Heart left ventricle (tissue), 16 donors: ENCODE measurements at regions not wholly inside any gene's neighbourhood (a gene's known extent, or its start where the extent isn't known, plus 50 kb on each side); places are given as distances from the start of the nearest gene placed in this dataset.

Experiments
- ATAC-seq, 4 donors: fragments of 200-7000 bp; cut with Tn5 transposase; one replicate each; pipeline ENCODE4 v1.9.1; 2020 to 2022; ENCODE audit warnings: moderate library complexity in 4 of 4, mild to moderate bottlenecking in 3 of 4, moderate number of reproducible peaks in 1 of 4
- DNase-seq, 5 donors: peaks; one replicate each; pipeline ENCODE4 v3.0.0-alpha.2; 2020
- H3K27ac ChIP-seq, 12 donors: fragments of 200-600 bp; sonication (generic) in 4 of 12; one replicate each; pipeline versions ENCODE4 v1.5.0 to v1.8.0; 2016 to 2022; ENCODE audit warnings: mild to moderate bottlenecking in 2 of 12
- H3K27me3 ChIP-seq, 9 donors: fragments of 200-600 bp; sonication (generic) in 2 of 9; one replicate each; pipeline versions ENCODE4 v1.5.1 to v1.8.0; 2016 to 2022; ENCODE audit warnings: mild to moderate bottlenecking in 3 of 9
- H3K36me3 ChIP-seq, 9 donors: fragments of 200-600 bp; sonication (generic) in 2 of 9; one replicate each; pipeline versions ENCODE4 v1.5.0 to v1.8.0; 2018 to 2022; ENCODE audit warnings: mild to moderate bottlenecking in 2 of 9
- H3K4me1 ChIP-seq, 12 donors: fragments of 200-600 bp; sonication (generic) in 4 of 12; one replicate each; pipeline versions ENCODE4 v1.5.0 to v1.8.0; 2016 to 2022; ENCODE audit warnings: mild to moderate bottlenecking in 3 of 12
- H3K4me3 ChIP-seq, 12 donors: fragments of 200-600 bp; sonication (generic) in 4 of 12; one replicate each; pipeline versions ENCODE4 v1.5.0 to v1.8.0; 2017 to 2022; ENCODE audit warnings: mild to moderate bottlenecking in 9 of 12, moderate library complexity in 4 of 12
- H3K9me3 ChIP-seq, 12 donors: fragments of 200-600 bp; sonication (generic) in 4 of 12; one replicate each; pipeline versions ENCODE4 v1.5.0 to v1.8.0; 2016 to 2022; ENCODE audit warnings: mild to moderate bottlenecking in 1 of 12
- CTCF ChIP-seq, 12 donors: fragments of 200-600 bp; sonication (generic) in 4 of 12; IDR thresholded peaks; one replicate each; pipeline versions ENCODE4 v1.5.0 to v1.8.0; 2018 to 2022; ENCODE audit warnings: antibody characterized with exemption in 12 of 12, mild to moderate bottlenecking in 5 of 12
- POLR2A ChIP-seq, 2 donors: fragments of 450-650 bp; IDR thresholded peaks; one replicate each; pipeline ENCODE4 v1.6.1; 2017; ENCODE audit warnings: antibody characterized with exemption in 2 of 2, mild to moderate bottlenecking in 2 of 2, moderate library complexity in 2 of 2
- WGBS, 4 donors: extraction: QIAGEN DNeasy Blood & Tissue Kit in 2 of 4; methylation state at CpG; one replicate each; pipeline versions ENCODE4 v1.1.5 to v1.1.7; 2013 to 2018; 5-methylcytosine and 5-hydroxymethylcytosine counted together
- intact Hi-C, 10 donors: fragments of 100-400 bp; cut with DNase I; formaldehyde crosslinking; loops; one replicate each; pipeline versions ENCODE4 v1.11.1 to v1.14.2; 2022
- donor health status: ischemic (EF 13 %, LVEDD 7.1; RV severe dilation, severe dysfunction).
- donor health status: healthy with polysubstance abuse.
- donor health status: DM: no; HTN: yes; CAD: no.
- donor health status: DM: no; HTN: no; CAD: no.
- donor health status: ischemic (EF 25% LVEDD 6.9; RV normal size, moderate dysfunction).
- donor health status: ischemic (EF 25% LVEDD 5.7; RV mildly dilated, moderate dysfunction).
- donor health status: healthy.
- donor health status: DM: yes; HTN: yes; CAD: no.
- donor health status: ischemic (EF 35%, LVEDD 5.7; RV mildly dilated, moderate dysfunction).
- donor health status: nonischemic (EF 11% LVEDD 7.7; RV severe dilation, severe dysfunction).
- donor health status: DM: yes; HTN: yes; CAD: no.
- donor health status: PGD.
- donor health status: ischemic (EF 29% LVEDD 5.4; RV normal size, mild dysfunction).
- donor health status: nonischemic (EF 23%, LVEDD 6.1; RV moderate dilation, normal function).

- peaks cover 0 to 20% (median 9%) of the 10 kb centered on the region in 9 donors for H3K27me3 ChIP-seq
- intact Hi-C loops: no loop called here
Observed at GRCh38 chr4:3850128-3850527, 83.9 kb downstream of the ADRA2C start.

GRCh38 chr4:3851211-3851610, 85.0 kb downstream of the ADRA2C start:
- WGBS, 4 donors: 64 to 73% (median 71%) methylated on average over 6 of the region's 6 CpGs
- Histone ChIP-seq H3K27me3 (peaks cover 0 to 24% (median 10%) of the 10 kb centered on the region in 9 donors), H3K9me3 (peaks cover 0 to 12% (median 0%) of the 10 kb centered on the region in 12 donors), H3K36me3 (no peaks in the 10 kb centered on the region), H3K4me1 (no peaks in the 10 kb centered on the region), H3K27ac (no peak overlapping the region), H3K4me3 (no peak overlapping the region)
- DNase-seq: no peak
- no peak for ATAC-seq
- TF ChIP-seq CTCF (IDR thresholded peaks at IDR 0.05) (no peak), POLR2A (IDR thresholded peaks at IDR 0.05) (no peak)
- intact Hi-C loops: no loop called here

More at GRCh38 chr4:3850128-3850527, 83.9 kb downstream of the ADRA2C start:
- Histone ChIP-seq H3K27ac (no peak overlapping the region), H3K36me3 (no peaks in the 10 kb centered on the region), H3K9me3 (peaks cover 0 to 12% (median 0%) of the 10 kb centered on the region in 12 donors), H3K4me1 (no peaks in the 10 kb centered on the region), H3K4me3 (no peak overlapping the region)
- ATAC-seq: no peak
- 66 to 100% (median 68%) methylated on average over 1 of the region's 1 CpG; no CpG with 5 or more reads in 1 of the 4 donors for WGBS, 4 donors
- no peak for TF ChIP-seq POLR2A (IDR thresholded peaks at IDR 0.05)
- no peak for TF ChIP-seq CTCF (IDR thresholded peaks at IDR 0.05)
- DNase-seq: no peak

GRCh38 chr4:3851881-3852280, 85.7 kb downstream of the ADRA2C start:
- no peaks in the 10 kb centered on the region for H3K36me3 ChIP-seq
- 38 to 56% (median 43%) methylated on average over 10 of the region's 10 CpGs for WGBS, 4 donors
- ATAC-seq (no peak), DNase-seq (no peak)
- H3K27me3 ChIP-seq: peaks cover 0 to 24% (median 10%) of the 10 kb centered on the region in 9 donors
- no peaks in the 10 kb centered on the region for H3K4me1 ChIP-seq
- intact Hi-C loops: no loop called here
- no peak for TF ChIP-seq CTCF (IDR thresholded peaks at IDR 0.05)
- TF ChIP-seq POLR2A (IDR thresholded peaks at IDR 0.05): no peak
- H3K27ac ChIP-seq: no peak overlapping the region
- peaks cover 0 to 12% (median 0%) of the 10 kb centered on the region in 12 donors for H3K9me3 ChIP-seq
- H3K4me3 ChIP-seq: no peak overlapping the region

GRCh38 chr4:3852309-3852708, 86.1 kb downstream of the ADRA2C start:
- TF ChIP-seq CTCF (IDR thresholded peaks at IDR 0.05) (no peak), POLR2A (IDR thresholded peaks at IDR 0.05) (no peak)
- Histone ChIP-seq H3K36me3 (no peaks in the 10 kb centered on the region), H3K4me1 (no peaks in the 10 kb centered on the region), H3K4me3 (no peak overlapping the region), H3K27me3 (peaks cover 0 to 24% (median 10%) of the 10 kb centered on the region in 9 donors), H3K9me3 (peaks cover 0 to 12% (median 0%) of the 10 kb centered on the region in 12 donors), H3K27ac (no peak overlapping the region)
- no peak for ATAC-seq
- intact Hi-C loops: no loop called here
- DNase-seq: no peak
- WGBS, 4 donors: 70 to 81% (median 73%) methylated on average over 10 to 11 of the region's 11 CpGs
